HK-2 (cell line): ENCODE measurements at regions not wholly inside any gene's neighbourhood (a gene's known extent, or its start where the extent isn't known, plus 50 kb on each side); places are given as distances from the start of the nearest gene placed in this dataset.
"Not testable (repeated sequence)": the region's sequence is repeated elsewhere in the genome, so short reads cannot be mapped to it uniquely, and the experiment has no call there.

Source experiments
- DNase-seq: peaks from one replicate; pipeline ENCODE4 v3.0.0-alpha.2; 2018; ENCODE audit not compliant: unreplicated experiment

GRCh38 chr6:14875481-14876063 lies 370.3 kb upstream of the JARID2 start:
- no peak for DNase-seq

- DNase-seq, result peak; percentile 8
Measured at GRCh38 chr6:14876778-14877613, 368.9 kb upstream of the JARID2 start.

GRCh38 chr6:14877758-14878157 lies 368.1 kb upstream of the JARID2 start:
- no peak for DNase-seq

GRCh38 chr6:14880052-14880451 lies 365.8 kb upstream of the JARID2 start:
- DNase-seq, result no peak

- DNase-seq, result no peak
Measured at GRCh38 chr6:14880677-14881076, 365.2 kb upstream of the JARID2 start.

- DNase-seq, result peak; percentile 7
Measured at GRCh38 chr6:14881398-14881797, 364.5 kb upstream of the JARID2 start.

GRCh38 chr6:14882394-14883026 lies 363.4 kb upstream of the JARID2 start:
- DNase-seq, result no peak

GRCh38 chr6:14883921-14884320 lies 361.9 kb upstream of the JARID2 start:
- DNase-seq, result no peak

- no peak for DNase-seq
Measured at GRCh38 chr6:14885498-14885897, 360.4 kb upstream of the JARID2 start.

GRCh38 chr6:14887181-14887580 lies 358.7 kb upstream of the JARID2 start:
- DNase-seq, result no peak

- no peak for DNase-seq
Measured at GRCh38 chr6:14887986-14888574, 357.8 kb upstream of the JARID2 start.

- DNase-seq, result no peak
Measured at GRCh38 chr6:14888575-14889000, 357.3 kb upstream of the JARID2 start.

- no peak for DNase-seq
Measured at GRCh38 chr6:14889188-14889587, 356.7 kb upstream of the JARID2 start.

GRCh38 chr6:14889611-14890593 lies 356.0 kb upstream of the JARID2 start:
- DNase-seq, result no peak

GRCh38 chr6:14891820-14892375 lies 354.0 kb upstream of the JARID2 start:
- DNase-seq, result not testable (repeated sequence)

- DNase-seq, result no peak
Measured at GRCh38 chr6:14894105-14894504, 351.8 kb upstream of the JARID2 start.

GRCh38 chr6:14896475-14896874 lies 349.4 kb upstream of the JARID2 start:
- no peak for DNase-seq

- DNase-seq, result no peak
Measured at GRCh38 chr6:14897831-14898230, 348.0 kb upstream of the JARID2 start.

- DNase-seq, result not testable (repeated sequence)
Measured at GRCh38 chr6:14899441-14899840, 346.4 kb upstream of the JARID2 start.

- no peak for DNase-seq
Measured at GRCh38 chr6:14900919-14901318, 344.9 kb upstream of the JARID2 start.
